GM23248 (cell line): ENCODE measurements at regions not wholly inside any gene's neighbourhood (a gene's known extent, or its start where the extent isn't known, plus 50 kb on each side); places are given as distances from the start of the nearest gene placed in this dataset.
"Not testable (repeated sequence)": the region's sequence is repeated elsewhere in the genome, so short reads cannot be mapped to it uniquely, and the experiment has no call there.

Experiments used
- DNase-seq: peaks from one replicate; pipeline ENCODE4 v3.0.0-alpha.2; 2015
- H2AFZ ChIP-seq: fragments of 200-600 bp; sonication (generic); 2 replicates; pipeline ENCODE4 v1.6.1; 2016; ENCODE audit warnings: antibody characterized with exemption
- H3F3A ChIP-seq: fragments of 200-600 bp; sonication (generic); 2 replicates; pipeline ENCODE4 v1.6.1; 2016; ENCODE audit warnings: mild to moderate bottlenecking, antibody characterized with exemption, mixed run types; ENCODE audit not compliant: insufficient read depth
- H3K27ac ChIP-seq: fragments of 200-600 bp; sonication (generic); 2 replicates; pipeline ENCODE4 v1.5.1; 2016; ENCODE audit warnings: mild to moderate bottlenecking
- H3K27me3 ChIP-seq: fragments of 200-600 bp; sonication (generic); replicated peaks from 2 replicates; pipeline ENCODE4 v1.6.1; 2016; ENCODE audit warnings: mild to moderate bottlenecking; ENCODE audit not compliant: insufficient read depth
- H3K36me3 ChIP-seq: fragments of 200-600 bp; sonication (generic); 2 replicates; pipeline ENCODE4 v1.6.1; 2016; ENCODE audit warnings: low read depth, mild to moderate bottlenecking
- H3K4me1 ChIP-seq: fragments of 200-600 bp; sonication (generic); 2 replicates; pipeline ENCODE4 v1.6.1; 2016; ENCODE audit warnings: mild to moderate bottlenecking; ENCODE audit not compliant: insufficient read depth
- H3K4me2 ChIP-seq: fragments of 200-600 bp; sonication (generic); one replicate; pipeline ENCODE4 v1.6.1; 2016; ENCODE audit warnings: mild to moderate bottlenecking; ENCODE audit not compliant: unreplicated experiment
- H3K4me3 ChIP-seq: fragments of 200-600 bp; sonication (generic); 2 replicates; pipeline ENCODE4 v1.5.1; 2016; ENCODE audit warnings: mild to moderate bottlenecking
- H3K79me2 ChIP-seq: fragments of 200-600 bp; sonication (generic); 2 replicates; pipeline ENCODE4 v1.6.1; 2016; ENCODE audit warnings: mild to moderate bottlenecking; ENCODE audit not compliant: insufficient read depth
- H3K9ac ChIP-seq: fragments of 200-600 bp; sonication (generic); 2 replicates; pipeline ENCODE4 v1.6.1; 2016; ENCODE audit warnings: mild to moderate bottlenecking
- H3K9me2 ChIP-seq: fragments of 200-600 bp; sonication (generic); 2 replicates; pipeline ENCODE4 v1.6.1; 2016; ENCODE audit warnings: mixed run types, mild to moderate bottlenecking, moderate library complexity; ENCODE audit not compliant: insufficient read depth
- H3K9me3 ChIP-seq: fragments of 200-600 bp; sonication (generic); one replicate; pipeline ENCODE4 v1.6.1; 2017; ENCODE audit warnings: low read depth
- H4K20me1 ChIP-seq: fragments of 200-600 bp; sonication (generic); 2 replicates; pipeline ENCODE4 v1.6.0; 2016; ENCODE audit not compliant: insufficient read depth
- EZH2 ChIP-seq: fragments of 200-600 bp; sonication (generic); IDR thresholded peaks from 2 replicates; pipeline ENCODE4 v1.6.1; 2018; ENCODE audit warnings: antibody characterized with exemption, mild to moderate bottlenecking; ENCODE audit not compliant: insufficient read depth, poor library complexity, severe bottlenecking
- EZH2phosphoT487 ChIP-seq: fragments of 200-600 bp; sonication (generic); IDR thresholded peaks from 2 replicates; pipeline ENCODE4 v1.6.1; 2018; ENCODE audit warnings: antibody characterized with exemption, moderate library complexity, mild to moderate bottlenecking, low read depth; ENCODE audit not compliant: insufficient read depth
- WGBS, 2 experiments: methylation state at CpG; one replicate each; pipeline ENCODE4 v1.1.6; 2015 to 2017; ENCODE audit warnings: low lambda C conversion rate in 2 of 2, low coverage in 1 of 2; ENCODE audit errors: missing lambda C conversion rate in 2 of 2; 5-methylcytosine and 5-hydroxymethylcytosine counted together
- in situ Hi-C: fragments of 300-500 bp; cut with MboI; formaldehyde crosslinking; loops from 2 replicates; pipeline ENCODE4 v1.15.0; 2020

- TF ChIP-seq EZH2phosphoT487 (no peak), EZH2 (no peak)
- Histone ChIP-seq H3K9ac (no peak overlapping the region), H3K36me3 (no peaks in the 10 kb centered on the region), H2AFZ (no peak overlapping the region), H3K9me3 (no peaks in the 10 kb centered on the region), H3F3A (peaks cover 21% of the 10 kb centered on the region), H3K27ac (no peak overlapping the region), H3K4me3 (no peak overlapping the region), H4K20me1 (no peaks in the 10 kb centered on the region), H3K27me3 (no peaks in the 10 kb centered on the region), H3K9me2 (0 out of 2 replicates have a peak, but pooled peaks cover 4% of the 10 kb centered on the region), H3K4me1 (peaks cover 25% of the 10 kb centered on the region), H3K4me2 (no peak overlapping the region), H3K79me2 (no peaks in the 10 kb centered on the region)
- in situ Hi-C loops = no loop called here
- 80 to 84% methylated on average over 5 of the region's 5 CpGs for WGBS, 2 experiments
- peak; percentile 39 for DNase-seq
Observed at GRCh38 chr7:94149789-94150545, 145.8 kb upstream of the BET1 start.

DNA sequence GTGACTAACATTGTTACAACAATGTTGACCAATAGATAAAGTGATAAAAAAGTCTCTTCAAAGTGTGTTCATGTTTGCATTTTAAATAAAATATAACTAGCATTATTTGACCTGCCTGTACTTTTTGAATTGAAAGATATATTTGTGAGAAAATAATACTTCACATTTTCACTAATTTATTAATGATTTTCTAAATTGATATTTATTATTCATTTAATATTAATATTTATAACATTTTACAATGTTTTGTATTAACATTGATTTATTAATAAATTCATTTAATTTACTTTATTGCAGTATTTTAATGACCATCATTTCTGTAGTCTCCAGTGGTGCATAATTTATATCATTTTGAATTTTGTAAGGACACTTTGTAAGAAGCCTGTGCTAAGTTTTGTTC is 150.0 kb upstream of the BET1 start:
- peaks cover 20% of the 10 kb centered on the region for H3K4me1 ChIP-seq
- no peak for DNase-seq
- H3K4me3 ChIP-seq = no peak overlapping the region
- H3K79me2 ChIP-seq = no peaks in the 10 kb centered on the region
- no peak overlapping the region for H3K4me2 ChIP-seq
- H3K9me2 ChIP-seq = 0 out of 2 replicates have a peak, but pooled peaks cover 4% of the 10 kb centered on the region
- TF ChIP-seq EZH2phosphoT487 (no peak), EZH2 (no peak)
- H2AFZ ChIP-seq = no peak overlapping the region
- H3F3A ChIP-seq = peaks cover 27% of the 10 kb centered on the region
- H3K9ac ChIP-seq = no peak overlapping the region
- in situ Hi-C loops = no loop called here
- H3K27me3 ChIP-seq = no peaks in the 10 kb centered on the region
- no peak overlapping the region for H3K27ac ChIP-seq
- H3K9me3 ChIP-seq = no peaks in the 10 kb centered on the region
- no peaks in the 10 kb centered on the region for H4K20me1 ChIP-seq
- no peaks in the 10 kb centered on the region for H3K36me3 ChIP-seq

- no peaks in the 10 kb centered on the region for H3K36me3 ChIP-seq
- H3K79me2 ChIP-seq = no peaks in the 10 kb centered on the region
- H3F3A ChIP-seq = peaks cover 25% of the 10 kb centered on the region
- no peaks in the 10 kb centered on the region for H3K9me2 ChIP-seq
- no peak overlapping the region for H3K27ac ChIP-seq
- 61 to 71% methylated on average over 3 of the region's 3 CpGs for WGBS, 2 experiments
- no peak overlapping the region for H2AFZ ChIP-seq
- H3K9me3 ChIP-seq = no peaks in the 10 kb centered on the region
- H3K9ac ChIP-seq = no peak overlapping the region
- in situ Hi-C loops = no loop called here
- H3K4me3 ChIP-seq = no peak overlapping the region
- no peaks in the 10 kb centered on the region for H3K27me3 ChIP-seq
- no peak overlapping the region for H3K4me2 ChIP-seq
- H3K4me1 ChIP-seq = peaks cover 18% of the 10 kb centered on the region
- H4K20me1 ChIP-seq = no peaks in the 10 kb centered on the region
- peak; percentile 3 for DNase-seq
- no peak for TF ChIP-seq EZH2phosphoT487
- TF ChIP-seq EZH2 = no peak
Observed at GRCh38 chr7:94154858-94155257, 150.7 kb upstream of the BET1 start.

DNA sequence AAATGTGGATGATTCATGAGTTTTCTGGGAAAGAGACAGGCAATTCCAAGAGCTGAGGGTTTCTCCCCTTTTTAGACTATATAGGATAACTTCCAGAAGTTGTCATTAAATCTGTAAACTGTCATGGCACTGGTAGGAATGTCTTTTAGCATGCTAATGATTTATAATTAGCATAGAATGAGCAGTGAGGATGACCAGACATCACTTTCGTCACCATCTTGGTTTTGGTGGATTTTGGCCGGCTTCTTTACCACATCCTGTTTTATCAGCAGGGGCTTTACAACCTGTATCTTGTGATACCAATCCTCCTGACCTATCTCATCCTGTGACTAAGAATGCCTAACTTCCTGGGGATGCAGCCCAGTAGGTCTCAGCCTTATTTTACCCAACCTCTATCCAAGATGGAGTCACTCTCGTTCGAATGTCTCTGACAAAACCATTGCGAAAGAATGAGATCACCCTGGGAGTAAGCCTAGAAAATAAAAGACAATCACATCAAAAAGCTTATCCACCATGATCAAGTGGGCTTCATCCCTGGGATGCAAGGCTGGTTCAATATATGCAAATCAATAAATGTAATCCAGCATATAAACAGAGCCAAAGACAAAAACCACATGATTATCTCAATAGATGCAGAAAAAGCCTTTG is 153.6 kb upstream of the BET1 start:
- H4K20me1 ChIP-seq, H3K4me1 ChIP-seq, H3K9ac ChIP-seq, H3K79me2 ChIP-seq, H3K9me2 ChIP-seq, in situ Hi-C loops, H3K9me3 ChIP-seq, H3K4me3 ChIP-seq, H3K27me3 ChIP-seq, H3K36me3 ChIP-seq: not testable (repeated sequence)
- 26 to 28% methylated on average over 5 of the region's 5 CpGs for WGBS, 2 experiments
- peak overlapping the region; percentile 69 for H2AFZ ChIP-seq
- peak overlapping the region; percentile 13 for H3K4me2 ChIP-seq
- H3F3A ChIP-seq = peaks cover 12% of the 10 kb centered on the region; the same call in 1 of the 2 replicates
- peak; percentile 29 for DNase-seq
- H3K27ac ChIP-seq = 0 out of 2 replicates have a peak overlapping the region, but pooled peaks have one; percentile 14
